Right lobe of liver (tissue), 4 donors: ENCODE measurements at regions not wholly inside any gene's neighbourhood (a gene's known extent, or its start where the extent isn't known, plus 50 kb on each side); places are given as distances from the start of the nearest gene placed in this dataset.

ENCODE experiments used
- CTCF ChIP-seq, 4 donors: fragments of 200-600 bp in 3 of 4; fragments of 450-650 bp in 1 of 4; IDR thresholded peaks; one replicate each; pipeline versions ENCODE4 v1.5.1 to v1.8.0; 2016 to 2022; ENCODE audit warnings: antibody characterized with exemption in 4 of 4, mild to moderate bottlenecking in 2 of 4
- POLR2A ChIP-seq: fragments of 450-650 bp; IDR thresholded peaks from one replicate; pipeline ENCODE4 v1.6.1; 2017; ENCODE audit warnings: antibody characterized with exemption, mild to moderate bottlenecking
- donor health status: DM: no; HTN: no; CAD: no.
- donor health status: DM: no; HTN: no; CAD: no.
- donor health status: DM: no; HTN: yes; CAD: no.

- no peak for TF ChIP-seq POLR2A
- no peak for TF ChIP-seq CTCF (IDR thresholded peaks at IDR 0.05)
These were observed 167.8 kb downstream of the RAMP3 start for GRCh38 chr7:45325378-45325777.
